HG02840 (cell line): ENCODE measurements at regions not wholly inside any gene's neighbourhood (a gene's known extent, or its start where the extent isn't known, plus 50 kb on each side); places are given as distances from the start of the nearest gene placed in this dataset.
"Not testable (repeated sequence)": the region's sequence is repeated elsewhere in the genome, so short reads cannot be mapped to it uniquely, and the experiment has no call there.

Experiments used
- ATAC-seq: cut with Tn5 transposase; IDR thresholded peaks from one replicate; pipeline ENCODE4 v1.9.1; 2021; ENCODE audit warnings: mild to moderate bottlenecking, moderate library complexity, moderate number of reproducible peaks; ENCODE audit not compliant: unreplicated experiment, low FRiP score

DNA sequence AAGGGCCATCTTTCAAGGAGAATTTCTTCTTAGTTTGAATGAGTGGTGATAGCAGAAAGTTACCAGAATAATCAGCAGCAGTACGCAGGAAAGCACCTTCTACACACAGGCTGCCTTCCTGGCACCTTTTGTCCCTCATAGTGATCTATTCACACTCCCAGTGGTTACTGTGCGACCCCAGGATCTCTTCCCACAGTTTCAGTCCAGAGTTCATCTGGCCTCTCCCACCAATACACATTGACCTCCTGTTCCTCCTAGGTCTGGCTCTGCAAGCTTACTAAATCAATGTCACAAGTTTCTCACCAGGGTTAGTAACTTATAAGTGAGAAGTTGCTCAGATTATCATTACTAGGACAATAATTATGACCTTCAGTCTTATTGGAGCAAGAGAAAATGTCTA lies 99.1 kb upstream of the PIK3R1 start:
- no peak for ATAC-seq

DNA sequence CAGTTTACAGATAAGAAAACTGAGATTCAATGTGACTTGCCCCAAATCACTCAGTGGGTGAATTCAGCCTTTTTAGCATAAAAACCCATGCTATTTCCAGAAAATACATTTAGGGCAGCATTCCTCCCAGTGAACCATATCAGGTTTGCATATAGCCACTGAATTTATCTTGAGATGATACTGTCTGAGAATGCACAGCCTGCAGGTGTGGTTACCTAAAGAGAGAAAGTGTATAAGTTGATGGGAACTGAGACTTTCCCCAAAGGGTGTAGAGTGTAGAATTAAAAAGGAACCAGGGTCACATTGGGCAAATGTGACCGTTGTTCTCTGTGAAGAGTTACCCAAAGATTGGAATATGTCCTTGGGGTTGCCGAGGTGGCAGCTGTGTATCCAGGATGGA lies 100.0 kb upstream of the PIK3R1 start:
- ATAC-seq: no peak

DNA sequence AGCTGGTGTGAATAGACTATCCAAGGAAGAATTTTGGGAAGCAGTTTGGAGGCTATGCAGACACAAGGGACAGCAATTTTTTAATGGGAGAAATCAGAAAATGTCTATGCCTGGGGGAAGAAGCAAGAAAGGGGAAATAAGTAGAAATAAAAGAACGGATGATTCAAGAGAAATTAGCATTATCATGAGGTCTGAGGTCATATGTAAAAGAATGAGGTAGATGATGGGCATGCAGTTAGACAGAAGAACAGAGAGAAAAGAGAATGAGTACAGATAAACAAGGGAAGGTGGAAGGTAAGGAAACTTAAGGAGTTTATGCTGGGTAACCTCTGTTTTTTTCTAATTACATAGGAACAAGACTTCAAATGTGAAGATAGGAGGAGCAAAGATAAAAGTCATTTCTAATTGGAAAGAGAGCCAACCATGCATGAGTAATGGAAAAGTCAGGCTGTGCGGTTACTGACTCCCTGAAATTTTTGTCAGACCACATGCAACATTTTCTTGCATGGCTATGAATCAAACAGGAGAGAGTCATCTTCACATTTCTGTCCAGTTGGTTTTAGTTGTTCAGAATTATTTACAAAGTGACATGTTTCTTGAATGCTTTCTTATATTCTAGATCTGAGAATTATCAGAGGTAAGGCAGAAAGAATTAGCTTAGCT lies 101.0 kb upstream of the PIK3R1 start:
- ATAC-seq: no peak

DNA sequence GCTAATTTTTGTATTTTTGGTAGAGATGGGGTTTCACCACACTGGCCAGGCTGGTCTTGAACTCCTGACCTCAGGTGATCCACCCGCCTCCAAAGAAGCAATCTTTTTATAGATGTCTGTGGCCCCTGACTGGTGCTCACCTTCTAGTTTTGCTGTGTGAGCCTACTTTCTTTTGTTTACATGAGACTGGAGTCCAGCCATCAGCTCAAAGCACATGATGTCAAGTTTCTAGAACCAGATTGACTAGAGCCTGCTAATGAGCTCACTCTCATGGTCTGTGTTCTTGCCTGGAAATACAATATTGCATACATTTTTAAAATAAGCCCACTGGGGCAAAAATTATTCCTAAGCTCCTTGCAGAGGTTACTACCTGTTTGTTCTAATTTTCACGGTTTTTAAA lies 102.9 kb upstream of the PIK3R1 start:
- ATAC-seq: no peak

DNA sequence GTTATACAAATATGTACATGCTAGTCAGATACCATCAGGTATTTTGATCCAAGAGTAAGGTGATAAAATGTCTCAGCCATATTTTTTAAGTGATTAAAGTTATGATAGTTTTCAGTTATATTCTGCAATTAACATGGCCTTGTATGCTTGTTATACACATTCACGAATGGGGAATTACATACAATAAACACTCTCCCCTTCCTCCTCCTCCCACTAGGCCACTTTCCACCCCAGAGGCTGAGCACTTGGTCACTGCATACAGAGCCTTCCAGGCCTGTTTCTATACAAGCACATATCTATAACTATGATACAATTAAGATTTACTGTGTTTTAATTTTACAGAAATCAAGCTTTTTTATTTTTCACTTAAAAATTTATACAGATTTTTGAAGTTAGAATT lies 104.7 kb upstream of the PIK3R1 start:
- no peak for ATAC-seq

DNA sequence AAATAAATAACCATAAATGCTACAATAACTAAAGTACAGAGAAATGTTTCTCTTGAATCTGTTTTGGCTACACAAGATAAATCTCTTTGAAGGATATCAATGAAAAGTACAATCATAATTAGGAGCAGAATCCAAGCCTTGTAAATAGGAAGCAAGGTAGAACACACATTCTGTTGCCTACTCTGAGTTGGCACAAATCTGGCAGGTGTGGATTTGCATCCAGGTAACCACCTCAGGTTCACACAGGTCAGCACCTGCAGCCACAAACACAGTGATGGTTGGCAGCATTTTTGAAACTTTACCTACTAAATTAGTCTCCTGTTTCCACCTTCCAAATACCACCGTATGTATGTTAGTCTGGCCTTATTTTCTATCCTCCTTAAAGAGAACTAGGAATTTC lies 105.3 kb upstream of the PIK3R1 start:
- no peak for ATAC-seq

DNA sequence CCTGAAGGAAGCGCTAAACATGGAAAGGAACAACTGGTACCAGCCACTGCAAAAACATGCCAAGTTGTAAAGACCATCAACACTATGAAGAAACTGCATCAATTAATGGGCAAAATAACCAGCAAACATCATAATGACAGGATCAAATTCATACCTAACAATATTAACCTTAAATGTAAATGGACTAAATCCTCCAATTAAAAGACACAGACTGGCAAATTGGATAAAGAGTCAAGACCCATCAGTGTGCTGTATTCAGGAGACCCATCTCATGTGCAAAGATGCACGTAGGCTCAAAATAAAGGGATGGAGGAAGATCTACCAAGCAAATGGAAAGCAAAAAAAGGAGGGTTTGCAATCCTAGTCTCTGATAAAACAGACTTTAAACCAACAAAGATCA lies 111.3 kb upstream of the PIK3R1 start:
- ATAC-seq: not testable (repeated sequence)

DNA sequence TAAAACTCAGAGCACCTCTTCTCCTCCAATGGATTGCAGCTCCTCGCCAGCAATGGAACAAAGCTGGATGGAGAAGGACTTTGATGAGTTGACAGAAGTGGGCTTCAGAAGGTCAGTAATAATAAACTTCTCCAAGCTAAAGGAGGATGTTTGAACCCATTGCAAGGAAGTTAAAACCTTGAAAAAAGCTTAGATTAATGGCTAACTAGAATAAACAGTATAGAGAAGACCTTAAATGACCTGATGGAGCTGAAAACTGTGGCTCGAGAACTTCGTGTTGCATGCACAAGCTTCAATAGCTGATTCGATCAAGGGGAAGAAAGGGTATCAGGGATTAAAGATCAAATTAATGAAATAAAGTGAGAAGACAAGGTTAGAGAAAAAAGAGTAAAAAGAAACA lies 112.3 kb upstream of the PIK3R1 start:
- ATAC-seq: not testable (repeated sequence)

DNA sequence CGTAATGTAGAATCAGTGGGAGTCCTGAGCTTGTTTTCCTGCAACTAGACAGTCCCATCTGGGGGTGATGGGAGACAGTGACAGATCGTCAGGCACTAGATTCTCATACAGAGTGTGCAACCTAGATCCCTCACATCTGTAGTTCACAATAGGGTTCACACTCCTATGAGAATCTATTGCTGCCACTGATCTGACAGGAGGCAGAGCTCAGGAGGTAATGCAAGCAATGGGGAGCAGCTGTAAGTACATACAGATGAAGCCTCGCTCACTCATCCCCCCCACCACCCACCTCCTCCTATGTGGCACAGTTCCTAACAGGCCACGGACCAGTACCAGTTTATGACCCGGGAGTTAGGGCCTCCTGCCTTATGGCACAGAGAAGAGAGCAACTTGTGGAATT lies 116.2 kb upstream of the PIK3R1 start:
- no peak for ATAC-seq

DNA sequence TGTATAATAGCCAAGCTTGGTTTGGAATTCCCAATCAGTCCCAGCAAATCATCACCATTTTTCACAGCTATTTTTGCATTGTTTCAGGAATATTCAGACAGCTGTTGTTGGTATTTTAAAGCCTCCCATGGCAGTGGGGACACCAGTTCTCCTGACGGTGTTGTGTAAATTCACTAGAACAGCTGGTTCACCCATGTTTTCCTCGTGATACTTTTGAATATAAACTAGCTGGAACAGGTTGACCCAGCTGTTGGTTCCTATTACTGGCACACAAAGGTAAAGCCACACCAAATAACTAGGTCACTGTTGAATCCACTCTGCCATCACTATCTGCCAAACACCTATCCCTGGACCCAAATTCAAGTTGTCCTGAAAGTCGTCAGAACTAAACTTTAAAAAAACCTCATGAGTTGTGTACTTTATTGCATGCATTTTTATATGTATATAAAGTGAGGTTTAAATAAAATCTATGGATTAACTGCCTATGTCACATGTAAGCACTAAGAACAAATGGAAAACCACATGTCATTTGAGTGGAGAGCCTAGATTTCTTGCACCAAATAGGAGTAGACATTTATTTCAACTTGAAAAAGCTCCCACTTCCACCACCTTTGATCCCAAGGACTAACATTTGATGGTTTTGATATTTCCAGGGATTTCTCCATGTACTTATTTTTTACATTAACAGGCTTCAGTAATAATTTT lies 121.9 kb upstream of the PIK3R1 start:
- ATAC-seq: no peak

DNA sequence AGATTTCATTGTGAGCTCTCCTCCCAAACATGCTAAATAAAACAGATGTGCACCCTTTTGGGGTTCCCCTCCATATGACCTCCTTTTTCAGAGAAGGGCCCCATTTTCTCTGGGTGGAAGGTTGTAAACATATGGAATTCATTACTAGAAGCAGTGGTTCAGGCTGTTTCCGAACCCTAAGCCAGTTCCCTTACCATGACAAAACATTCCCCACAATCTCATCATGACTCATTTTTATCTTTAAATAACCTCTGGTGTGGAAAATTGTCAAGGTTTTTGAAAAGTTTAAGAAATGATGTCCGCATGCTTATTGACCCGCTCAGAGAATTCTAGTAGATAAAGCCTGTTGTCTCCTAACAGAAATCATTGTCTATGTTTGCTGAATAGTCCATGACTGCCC lies 127.3 kb upstream of the PIK3R1 start:
- no peak for ATAC-seq

DNA sequence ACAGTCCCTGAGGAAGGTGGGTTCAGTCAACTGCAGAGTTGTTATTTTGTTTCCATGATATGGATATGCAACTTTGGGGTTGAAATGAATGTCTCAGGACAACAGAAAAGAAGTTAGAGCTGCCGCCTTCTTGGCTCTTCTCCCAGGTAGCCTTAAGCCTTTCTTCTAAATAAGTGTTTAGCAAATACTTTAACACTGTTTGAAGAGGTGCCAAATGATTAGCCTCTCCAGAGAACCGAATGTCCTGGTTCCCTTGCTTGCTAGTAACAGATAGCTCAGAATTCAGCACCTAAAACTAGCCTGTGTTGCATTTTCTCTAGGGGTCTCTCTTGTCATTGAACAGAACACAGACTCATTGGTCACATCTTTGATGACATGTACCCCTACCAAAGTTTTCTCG lies 127.7 kb upstream of the PIK3R1 start:
- no peak for ATAC-seq

DNA sequence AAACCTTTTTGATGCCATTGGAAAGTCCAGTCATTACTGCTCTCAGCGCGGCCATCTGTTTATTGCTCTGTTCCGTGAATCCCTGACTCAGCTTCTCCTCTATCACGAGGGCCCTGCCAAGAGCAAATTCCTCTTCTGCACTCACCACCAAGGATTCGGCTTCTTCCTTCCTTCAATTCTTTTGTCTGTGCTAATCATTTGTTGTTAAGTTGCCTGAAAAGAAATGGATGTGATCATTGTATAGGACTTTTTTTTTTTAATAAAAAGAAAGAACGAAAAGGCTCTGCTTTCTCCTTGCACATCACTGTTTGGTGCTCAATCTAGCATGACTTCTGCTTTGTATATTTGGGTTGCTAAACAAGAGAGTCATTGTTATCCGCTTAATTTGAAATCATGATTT lies 128.7 kb upstream of the PIK3R1 start:
- ATAC-seq: no peak

DNA sequence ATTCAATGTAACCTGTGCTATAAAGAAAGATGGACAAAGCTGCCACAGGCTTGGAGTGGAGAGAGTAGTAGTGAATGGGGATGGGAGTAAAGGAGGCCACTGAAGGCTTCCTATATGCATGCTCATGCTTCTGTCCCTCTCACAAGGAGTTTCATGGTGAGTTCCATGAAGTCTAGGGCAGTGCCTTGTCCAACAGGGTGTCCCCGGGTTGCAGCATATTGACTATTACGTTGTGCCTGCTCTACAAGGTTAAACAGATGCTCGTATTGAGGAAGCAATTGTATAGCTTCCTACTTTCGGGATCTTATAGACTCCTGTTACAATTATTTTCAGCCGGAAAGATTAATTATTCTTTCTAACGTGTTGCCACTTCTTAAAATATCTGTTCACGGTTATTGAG lies 129.1 kb upstream of the PIK3R1 start:
- ATAC-seq: no peak

DNA sequence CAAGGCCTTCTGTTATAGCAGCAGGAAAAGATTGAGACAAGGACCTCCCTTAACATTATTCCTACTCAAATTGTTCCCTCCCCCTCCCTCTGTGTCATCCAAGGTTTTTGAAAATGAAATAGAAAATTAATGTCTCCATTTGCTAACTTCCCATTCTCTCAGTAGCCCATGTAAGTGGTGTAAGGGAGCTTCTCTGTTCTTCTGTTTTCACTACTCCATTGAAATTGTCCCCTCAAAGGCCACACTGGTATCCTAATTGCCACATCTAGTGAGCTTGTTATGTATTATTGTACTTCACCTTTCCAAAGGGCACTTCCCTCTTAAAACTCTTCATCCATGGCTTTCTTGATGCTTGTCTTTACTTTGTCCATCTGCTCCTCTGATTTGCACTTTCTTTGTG lies 131.2 kb upstream of the PIK3R1 start:
- no peak for ATAC-seq

DNA sequence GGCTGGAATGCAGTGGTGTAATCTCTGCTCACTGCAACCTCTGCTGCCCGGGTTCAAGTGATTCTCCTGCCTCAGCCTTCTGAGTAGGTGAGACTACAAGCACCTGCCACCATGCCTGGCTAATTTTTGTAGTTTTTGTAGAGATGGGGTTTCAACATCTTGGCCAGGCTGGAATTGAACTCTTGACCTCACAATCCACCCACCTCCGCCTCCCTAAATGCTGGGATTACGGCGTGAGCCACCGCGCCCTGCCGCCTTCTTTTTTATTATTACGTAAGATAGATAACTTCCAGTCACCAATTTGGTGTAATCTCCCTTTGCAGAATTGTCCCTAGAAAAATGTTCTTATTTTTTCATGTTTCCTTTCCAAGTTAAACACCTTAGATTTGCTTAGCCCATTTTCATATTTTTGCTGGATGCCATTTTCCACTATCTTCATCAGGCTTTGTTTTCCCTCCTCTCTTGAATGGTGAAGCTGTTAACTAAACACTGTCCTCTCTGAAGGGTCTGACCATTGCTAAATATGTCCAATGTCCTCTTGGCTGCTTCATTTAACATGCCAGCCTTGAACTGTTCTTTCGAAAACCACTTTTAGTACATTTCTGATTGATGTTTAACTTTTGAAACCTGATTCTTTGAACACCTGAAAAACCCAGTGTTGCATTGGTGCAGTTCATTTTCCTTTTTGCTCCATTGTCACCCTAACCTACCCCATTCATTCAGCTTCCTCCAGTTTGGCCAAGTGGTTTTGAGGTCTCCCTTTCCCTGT lies 135.1 kb upstream of the PIK3R1 start:
- ATAC-seq: no peak

DNA sequence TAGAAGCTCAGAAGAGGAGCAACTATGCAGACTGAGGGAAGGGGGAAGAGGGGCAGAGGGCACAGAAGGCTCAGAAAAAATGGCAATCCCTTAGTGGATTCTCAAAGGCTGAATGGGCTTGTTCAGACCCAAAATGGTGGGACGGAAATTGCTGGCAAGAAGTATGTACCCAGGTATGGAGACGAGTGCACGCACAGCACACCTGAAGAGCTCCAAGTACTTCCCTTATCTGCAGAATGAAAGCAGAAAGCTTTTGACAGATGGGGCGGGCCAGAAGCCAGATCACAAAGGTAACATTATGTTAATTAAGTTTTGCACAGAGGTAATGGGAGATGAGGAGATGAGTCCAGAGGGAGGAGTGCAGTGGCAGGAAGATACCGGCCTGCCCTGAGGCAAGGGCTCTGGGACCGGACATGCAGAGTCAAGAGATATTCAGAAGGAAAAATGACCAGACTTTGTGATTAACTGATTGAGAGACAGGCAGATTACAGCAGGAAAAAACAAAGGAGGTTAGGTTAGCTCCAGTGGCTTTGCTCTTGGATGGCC lies 138.1 kb upstream of the PIK3R1 start:
- ATAC-seq: no peak

DNA sequence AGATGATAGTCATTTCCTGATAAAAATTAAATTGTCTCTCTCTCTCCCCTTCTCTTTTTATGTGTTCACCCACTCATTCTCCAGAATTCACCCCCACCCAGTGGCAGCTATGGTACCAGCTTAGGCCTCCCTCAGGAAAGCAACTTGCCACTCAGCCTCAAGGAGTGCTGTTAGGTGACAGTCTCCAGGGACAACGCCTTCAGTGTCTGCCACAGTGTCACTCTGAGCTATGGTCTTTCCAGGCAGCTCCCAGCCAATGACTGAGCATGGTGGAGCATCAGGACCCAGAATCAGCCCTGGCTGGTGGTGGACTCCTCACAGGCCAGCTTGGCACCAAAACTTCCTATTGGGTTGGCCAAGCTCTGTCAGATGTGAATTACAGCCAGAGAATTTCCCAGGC lies 140.9 kb upstream of the PIK3R1 start:
- ATAC-seq: no peak

DNA sequence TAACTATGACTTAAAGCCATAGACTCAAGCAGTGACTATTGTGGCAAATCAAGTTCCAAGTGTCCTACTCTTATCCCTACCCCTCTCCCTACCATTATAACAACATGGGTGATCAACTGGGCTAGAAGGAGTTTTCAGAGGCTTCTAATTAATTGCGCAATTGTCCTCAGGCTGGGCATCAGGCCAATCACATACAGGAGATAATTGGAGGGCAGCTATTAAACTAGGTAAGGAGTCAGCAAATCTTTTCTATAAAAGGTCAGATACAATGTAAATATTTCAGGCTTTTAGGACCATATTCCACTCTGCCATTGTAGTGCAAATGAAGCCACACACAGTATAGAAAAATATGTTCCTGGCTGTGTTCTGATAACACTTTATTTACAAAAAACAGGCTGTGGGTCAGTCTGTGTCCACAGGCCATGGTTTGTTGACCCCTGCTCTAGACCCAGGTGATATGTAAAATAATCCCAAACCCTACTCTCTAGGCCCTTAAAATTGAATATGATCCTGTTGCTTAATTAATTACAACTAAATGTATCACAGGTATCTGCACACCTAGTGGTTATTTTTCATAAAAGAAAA lies 141.4 kb upstream of the PIK3R1 start:
- ATAC-seq: no peak

DNA sequence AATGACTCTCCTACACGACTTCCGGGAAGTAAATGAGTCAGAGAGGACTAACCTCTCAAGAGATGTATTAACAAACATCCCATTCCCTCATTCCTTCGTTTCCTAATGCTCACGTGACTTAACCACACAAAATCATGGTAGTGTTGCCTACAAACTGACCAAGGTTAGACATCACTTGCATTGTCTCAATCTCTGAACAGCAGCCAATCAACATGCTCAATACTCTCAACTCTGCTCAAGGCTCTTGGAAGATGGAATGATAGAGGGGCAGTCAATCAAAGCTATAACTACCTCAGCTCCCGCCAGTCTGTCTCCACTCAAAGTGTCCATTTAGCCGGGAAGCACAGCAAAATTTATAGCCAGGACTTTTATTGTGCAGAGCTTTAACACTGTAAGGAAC lies 143.8 kb upstream of the PIK3R1 start:
- ATAC-seq: no peak

DNA sequence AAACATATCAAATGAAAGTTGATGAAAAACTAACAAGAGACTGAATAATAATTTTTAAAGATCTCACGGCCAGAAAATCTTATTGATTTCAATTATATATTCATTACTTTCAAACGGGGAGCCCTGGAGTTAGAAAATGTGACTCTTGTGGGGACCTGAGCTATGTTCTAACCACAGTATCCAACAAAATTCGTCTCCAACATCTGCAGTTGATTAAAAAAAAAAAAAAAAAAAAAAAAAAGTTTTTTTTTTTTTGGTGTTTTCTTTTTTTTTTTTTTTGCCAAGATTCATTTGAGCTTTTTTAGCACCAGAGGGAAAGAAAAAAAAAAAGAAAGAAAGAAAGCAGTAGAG lies 144.3 kb upstream of the PIK3R1 start:
- ATAC-seq: no peak
